Muscle of arm (tissue), 1 donor: ENCODE measurements at regions not wholly inside any gene's neighbourhood (a gene's known extent, or its start where the extent isn't known, plus 50 kb on each side); places are given as distances from the start of the nearest gene placed in this dataset.
"Not testable (repeated sequence)": the region's sequence is repeated elsewhere in the genome, so short reads cannot be mapped to it uniquely, and the experiment has no call there.

Experiments
- DNase-seq: peaks from one replicate; pipeline ENCODE4 v3.0.0-alpha.2; 2013

GRCh38 chr10:125238682-125239081, 78.3 kb upstream of the CTBP2 start:
- no peak for DNase-seq

GRCh38 chr10:125236091-125236490, 75.7 kb upstream of the CTBP2 start:
- DNase-seq = no peak

GRCh38 chr10:125235093-125236069, 75.0 kb upstream of the CTBP2 start:
- no peak for DNase-seq

- DNase-seq = not testable (repeated sequence)
Measured at GRCh38 chr10:125234576-125234975, 74.2 kb upstream of the CTBP2 start.

GRCh38 chr10:125233726-125234125, 73.4 kb upstream of the CTBP2 start:
- DNase-seq = no peak

GRCh38 chr10:125232841-125233240, 72.5 kb upstream of the CTBP2 start:
- no peak for DNase-seq

- no peak for DNase-seq
Measured at GRCh38 chr10:125231813-125232475, 71.6 kb upstream of the CTBP2 start.

- no peak for DNase-seq
Measured at GRCh38 chr10:125231116-125231812, 70.9 kb upstream of the CTBP2 start.

- no peak for DNase-seq
Measured at GRCh38 chr10:125230251-125230650, 69.9 kb upstream of the CTBP2 start.

GRCh38 chr10:125228245-125228940, 68.0 kb upstream of the CTBP2 start:
- not testable (repeated sequence) for DNase-seq

- no peak for DNase-seq
Measured at GRCh38 chr10:125227546-125227945, 67.2 kb upstream of the CTBP2 start.

GRCh38 chr10:125226823-125227222, 66.5 kb upstream of the CTBP2 start:
- no peak for DNase-seq

GRCh38 chr10:125226005-125226404, 65.6 kb upstream of the CTBP2 start:
- DNase-seq = no peak

- no peak for DNase-seq
Measured at GRCh38 chr10:125225051-125225450, 64.7 kb upstream of the CTBP2 start.

- DNase-seq = no peak
Measured at GRCh38 chr10:125222515-125223308, 62.3 kb upstream of the CTBP2 start.

GRCh38 chr10:125221716-125222115, 61.4 kb upstream of the CTBP2 start:
- DNase-seq = no peak

- no peak for DNase-seq
Measured at GRCh38 chr10:125219776-125220175, 59.4 kb upstream of the CTBP2 start.

- DNase-seq = no peak
Measured at GRCh38 chr10:125218967-125219366, 58.6 kb upstream of the CTBP2 start.

GRCh38 chr10:125217990-125218675, 57.8 kb upstream of the CTBP2 start:
- DNase-seq = no peak

GRCh38 chr10:125216861-125217260, 56.5 kb upstream of the CTBP2 start:
- no peak for DNase-seq
